ENCODE measurements at regions not wholly inside any gene's neighbourhood (a gene's known extent, or its start where the extent isn't known, plus 50 kb on each side); places are given as distances from the start of the nearest gene placed in this dataset.

DNA sequence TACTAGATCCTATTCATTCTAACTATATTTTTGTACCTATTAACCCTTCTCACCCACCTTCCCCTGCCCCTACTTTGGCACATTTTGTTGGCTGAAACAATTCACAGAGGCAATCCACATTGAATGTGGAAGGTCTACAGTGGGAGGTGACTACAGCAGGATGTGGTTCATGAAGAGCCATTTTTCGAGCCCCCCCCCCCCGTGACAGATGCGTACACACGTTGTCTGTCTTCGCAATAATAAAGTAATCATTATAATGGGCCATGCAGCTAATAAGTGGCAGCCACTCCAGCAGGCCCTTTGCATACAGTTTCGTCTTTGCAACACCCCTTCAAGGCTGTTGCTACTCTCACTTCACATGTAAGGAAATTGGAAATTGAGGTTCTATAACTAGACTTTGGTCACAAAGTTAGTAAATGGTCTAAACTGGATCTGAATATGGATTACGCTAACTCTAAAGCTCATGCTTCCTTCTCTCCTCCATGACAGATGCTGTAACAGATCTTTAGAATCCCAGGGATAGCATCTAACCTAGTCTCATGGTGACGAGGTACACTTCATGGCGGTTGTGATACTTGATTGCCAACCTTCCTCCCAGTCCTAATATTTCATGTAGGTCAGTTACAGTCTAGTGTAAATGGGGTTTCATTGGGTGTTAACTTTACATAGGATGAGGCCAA, 176.8 kb downstream of the MYCN start:
- no peak for DNase-seq (ENCODE audit: low read depth in 1 of 2, low spot score in 1 of 2)

- DNase-seq (ENCODE audit: low read depth in 1 of 2, low spot score in 1 of 2) = no peak
Measured at GRCh38 chr2:16115881-16116830, 175.8 kb downstream of the MYCN start.

DNA sequence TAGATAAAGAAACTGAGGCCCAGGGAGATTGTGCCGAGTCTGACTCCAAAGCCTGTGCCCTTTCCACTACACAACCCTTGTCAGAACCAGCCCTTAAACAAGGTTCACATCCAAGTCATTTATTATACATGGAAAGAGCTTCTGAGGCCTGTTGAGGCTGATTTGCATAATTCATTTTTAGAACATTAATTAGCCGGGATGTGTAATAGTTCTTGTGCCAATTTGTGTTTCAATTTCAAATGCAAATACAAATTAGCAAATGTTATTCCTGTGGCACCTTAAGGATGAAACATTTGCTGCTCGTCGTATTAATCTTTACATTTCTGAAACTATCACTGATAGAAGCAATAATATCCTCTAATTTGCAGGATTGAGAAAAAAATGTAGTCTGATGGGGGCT, 174.9 kb downstream of the MYCN start:
- DNase-seq (ENCODE audit: low read depth in 1 of 2, low spot score in 1 of 2) = no peak

GRCh38 chr2:16114836-16115235, 174.5 kb downstream of the MYCN start:
- no peak for DNase-seq (ENCODE audit: low read depth in 1 of 2, low spot score in 1 of 2)

- DNase-seq (ENCODE audit: low read depth in 1 of 2, low spot score in 1 of 2) = no peak
Measured at GRCh38 chr2:16114070-16114469, 173.7 kb downstream of the MYCN start.

DNA sequence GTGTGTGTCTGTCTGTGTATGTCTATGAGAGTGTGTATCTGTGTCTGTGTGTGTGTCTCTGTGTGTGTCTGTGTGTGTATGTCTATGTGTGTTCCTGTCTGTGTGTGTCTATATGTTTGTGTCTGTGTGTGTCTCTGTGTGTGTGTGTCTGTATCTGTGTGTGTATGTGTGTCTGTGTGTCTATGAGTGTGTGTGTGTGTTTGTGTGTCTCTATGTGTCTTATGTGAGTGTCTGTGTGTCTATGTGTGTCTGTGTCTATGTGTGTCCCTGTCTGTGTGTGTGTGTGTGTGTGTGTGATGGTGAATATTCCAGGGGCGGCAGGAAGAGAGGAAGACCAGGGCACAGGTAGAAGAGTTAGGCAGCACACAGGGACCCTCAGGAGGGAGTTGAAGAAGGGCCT, 173.2 kb downstream of the MYCN start:
- DNase-seq (ENCODE audit: low read depth in 1 of 2, low spot score in 1 of 2) = no peak

- no peak for DNase-seq (ENCODE audit: low read depth in 1 of 2, low spot score in 1 of 2)
Measured at GRCh38 chr2:16112972-16113560, 172.7 kb downstream of the MYCN start.

- DNase-seq (ENCODE audit: low read depth in 1 of 2, low spot score in 1 of 2) = no peak
Measured at GRCh38 chr2:16112251-16112971, 172.1 kb downstream of the MYCN start.

- DNase-seq (ENCODE audit: low read depth in 1 of 2, low spot score in 1 of 2) = no peak
Measured at GRCh38 chr2:16111838-16112210, 171.5 kb downstream of the MYCN start.

GRCh38 chr2:16109821-16110310, 169.5 kb downstream of the MYCN start:
- no peak for DNase-seq (ENCODE audit: low read depth in 1 of 2, low spot score in 1 of 2)

DNA sequence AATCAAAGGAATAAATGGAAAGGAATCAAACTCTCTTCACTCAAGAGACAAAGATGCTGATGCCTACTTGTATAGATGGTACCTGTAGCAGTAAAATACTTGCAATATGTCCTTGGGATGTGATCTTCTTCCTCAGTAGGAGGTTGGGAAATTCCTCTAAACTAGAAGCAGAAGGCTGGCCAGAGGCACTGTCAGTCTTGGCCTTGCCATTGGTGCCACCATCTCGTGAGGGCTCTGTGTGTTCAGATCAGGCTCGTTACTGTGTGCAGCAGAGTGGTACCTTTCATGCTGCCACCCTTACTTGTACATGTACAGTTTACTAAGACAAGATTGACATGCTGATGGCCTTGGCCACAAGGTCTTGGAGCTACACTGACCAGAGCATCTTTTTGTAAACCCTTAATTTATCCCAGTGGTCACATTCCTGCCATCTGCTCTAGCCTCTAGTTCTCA, 169.0 kb downstream of the MYCN start:
- DNase-seq (ENCODE audit: low read depth in 1 of 2, low spot score in 1 of 2) = no peak

DNA sequence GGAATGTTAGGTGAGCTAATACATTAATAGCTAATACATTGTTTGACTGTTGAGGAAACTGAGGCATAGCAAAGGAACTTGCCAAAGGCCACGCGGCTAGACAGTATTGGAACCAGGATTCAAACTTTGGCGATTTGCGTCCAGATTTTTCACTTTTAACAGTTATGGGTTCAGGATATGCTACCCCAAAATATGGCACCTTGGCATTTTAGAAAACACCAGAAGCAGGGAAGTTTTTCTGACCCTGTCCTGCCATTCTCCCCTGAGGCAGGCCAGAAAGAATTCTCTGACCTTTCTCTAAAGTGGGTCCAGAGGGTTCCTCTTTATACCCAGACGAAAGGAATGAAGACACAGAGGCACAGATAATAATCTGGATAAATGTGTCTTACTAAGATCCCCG, 166.9 kb downstream of the MYCN start:
- DNase-seq (ENCODE audit: low read depth in 1 of 2, low spot score in 1 of 2) = no peak

- DNase-seq (ENCODE audit: low read depth in 1 of 2, low spot score in 1 of 2) = no peak
Measured at GRCh38 chr2:16106619-16107018, 166.3 kb downstream of the MYCN start.

- no peak for DNase-seq (ENCODE audit: low read depth in 1 of 2, low spot score in 1 of 2)
Measured at GRCh38 chr2:16105669-16106281, 165.4 kb downstream of the MYCN start.

DNA sequence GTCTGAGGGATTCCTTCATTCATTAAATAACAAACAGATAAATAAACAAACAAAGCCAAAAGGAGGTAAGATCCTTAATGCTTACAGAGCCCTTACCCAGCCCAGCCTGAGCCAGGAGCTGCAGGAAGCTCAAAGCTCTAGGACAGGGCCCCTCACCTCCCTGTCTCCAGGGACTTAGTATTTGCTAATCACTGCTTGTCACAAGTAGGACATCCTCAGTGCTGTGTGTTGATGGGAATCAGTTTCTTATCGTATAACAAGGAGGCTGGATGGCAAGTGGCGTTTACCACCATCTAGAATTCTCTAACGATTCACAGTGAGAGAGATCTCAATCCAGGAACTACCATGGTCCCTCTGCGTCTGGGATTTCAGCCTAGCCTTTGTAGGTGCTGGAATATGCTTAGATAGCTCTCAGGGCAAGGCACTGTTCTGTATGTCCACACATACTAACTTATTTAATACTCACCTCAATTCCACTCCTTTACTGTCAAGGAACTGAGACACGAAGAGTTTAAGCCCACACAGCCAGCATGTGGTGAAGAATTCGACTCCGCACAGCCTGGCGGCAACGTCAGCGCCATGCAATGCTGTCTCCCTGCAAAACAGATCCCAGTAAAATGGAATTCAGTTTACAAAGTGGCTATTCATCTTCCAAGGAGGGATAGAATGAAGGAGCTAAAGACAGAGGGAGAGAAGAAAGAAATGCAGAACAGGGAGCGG, 164.8 kb downstream of the MYCN start:
- DNase-seq (ENCODE audit: low read depth in 1 of 2, low spot score in 1 of 2) = no peak

DNA sequence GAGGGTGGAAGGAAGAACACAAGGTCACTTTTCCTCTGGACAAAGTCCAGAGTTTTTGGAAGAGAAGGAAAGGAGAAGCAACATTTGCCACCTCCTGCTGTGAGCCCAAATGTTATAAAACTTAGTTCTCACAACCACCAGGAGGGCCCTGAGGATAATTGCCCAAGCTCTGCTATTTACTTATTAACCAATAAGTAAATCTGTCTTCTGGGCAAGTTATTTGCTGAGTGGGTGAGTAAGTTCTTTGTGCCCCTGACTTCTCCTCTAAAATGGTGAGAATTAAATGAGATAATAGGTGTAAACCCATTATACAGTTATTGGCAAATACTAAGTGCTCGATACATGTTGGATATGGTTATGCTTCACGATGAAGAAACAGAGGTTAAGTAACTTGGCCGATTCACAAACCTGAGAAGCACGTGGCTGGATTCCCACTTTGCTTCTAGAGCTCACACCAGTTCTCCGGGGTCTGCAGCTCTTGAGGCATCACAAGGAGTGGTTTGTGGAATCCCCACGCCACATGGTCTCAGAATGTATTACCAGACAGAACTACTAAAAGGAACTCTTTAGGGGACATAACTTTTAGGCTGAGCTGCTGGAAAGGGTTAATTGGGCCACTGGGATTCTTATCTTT, 164.1 kb downstream of the MYCN start:
- DNase-seq (ENCODE audit: low read depth in 1 of 2, low spot score in 1 of 2) = no peak

GRCh38 chr2:16103614-16104314, 163.4 kb downstream of the MYCN start:
- DNase-seq (ENCODE audit: low read depth in 1 of 2, low spot score in 1 of 2) = no peak

- DNase-seq (ENCODE audit: low read depth in 1 of 2, low spot score in 1 of 2) = no peak
Measured at GRCh38 chr2:16102976-16103380, 162.6 kb downstream of the MYCN start.

GRCh38 chr2:16102358-16102975, 162.1 kb downstream of the MYCN start:
- DNase-seq (ENCODE audit: low read depth in 1 of 2, low spot score in 1 of 2) = no peak

Measured in activated T-helper 1 cell treated with anti-CD3 and anti-CD28 coated beads, Interleukin-2, amount 50 U/mL, for 16 hours (primary cell).